Transverse colon (tissue), 4 donors: ENCODE measurements at regions not wholly inside any gene's neighbourhood (a gene's known extent, or its start where the extent isn't known, plus 50 kb on each side); places are given as distances from the start of the nearest gene placed in this dataset.

Experiments used
- DNase-seq: peaks from one replicate; pipeline ENCODE4 v3.0.0-alpha.2; 2019
- H3K27ac ChIP-seq, 4 donors: fragments of 200-600 bp; sonication (generic); 2 replicates each; pipeline ENCODE4 v1.5.1; 2016 to 2018; ENCODE audit warnings: inconsistent platforms in 4 of 4
- H3K27me3 ChIP-seq: fragments of 200-600 bp; sonication (generic); 2 replicates; pipeline ENCODE4 v1.5.1; 2017; ENCODE audit warnings: inconsistent platforms
- H3K36me3 ChIP-seq, 4 donors: fragments of 200-600 bp; sonication (generic); 2 replicates each; pipeline ENCODE4 v1.5.1; 2017 to 2019; ENCODE audit warnings: inconsistent platforms in 4 of 4
- H3K4me1 ChIP-seq, 4 donors: fragments of 200-600 bp; sonication (generic); 2 replicates each; pipeline ENCODE4 v1.5.1; 2017 to 2020; ENCODE audit warnings: inconsistent platforms in 4 of 4
- H3K4me3 ChIP-seq, 4 donors: fragments of 200-600 bp; sonication (generic); 1 replicate in 1 of 4; 2 replicates in 3 of 4; pipeline versions ENCODE4 v1.5.1 to v1.6.1; 2017 to 2019; ENCODE audit warnings: inconsistent platforms in 4 of 4
- H3K9me3 ChIP-seq, 2 donors: fragments of 200-600 bp; sonication (generic); 2 replicates each; pipeline ENCODE4 v1.5.1; 2017 to 2019; ENCODE audit warnings: inconsistent platforms in 2 of 2
- EP300 ChIP-seq: sonication (generic); formaldehyde crosslinking; IDR thresholded peaks from one replicate; pipeline ENCODE4 v1.6.1; 2017; ENCODE audit warnings: antibody characterized with exemption, low read depth
- POLR2A ChIP-seq: fragments of 450-650 bp; IDR thresholded peaks from one replicate; pipeline ENCODE4 v1.6.1; 2016; ENCODE audit warnings: antibody characterized with exemption, mild to moderate bottlenecking, moderate library complexity
- POLR2AphosphoS5 ChIP-seq, 3 donors: sonication (generic); formaldehyde crosslinking; IDR thresholded peaks; one replicate each; pipeline ENCODE4 v1.6.1; 2016; ENCODE audit warnings: antibody characterized with exemption in 3 of 3
- WGBS, 2 donors: methylation state at CpG; one replicate each; pipeline ENCODE4 v1.1.5; 2018; ENCODE audit warnings: low coverage in 1 of 2; 5-methylcytosine and 5-hydroxymethylcytosine counted together
- in situ Hi-C, 4 donors: fragments of 200-750 bp; cut with MboI; loops; one replicate each; pipeline versions ENCODE4 v1.15.0 to v1.15.1; 2017; ENCODE audit warnings: low sequenced_read_pairs in 3 of 4, low pct_ligation_motif_present in 1 of 4, low pct_unique_long_range_greater_than_20kb in 1 of 4
- intact Hi-C: fragments of 100-400 bp; cut with DNase I; formaldehyde crosslinking; loops from one replicate; pipeline ENCODE4 v1.15.1; 2023; ENCODE audit warnings: low total_unique reads
- TF ChIP-seq, protein P1 (sequence below), 5 experiments: fragments of 200-600 bp in 3 of 5; fragments of 450-650 bp in 2 of 5; sonication (generic) in 3 of 5; IDR thresholded peaks; 1 replicate in 2 of 5; 2 replicates in 3 of 5; pipeline ENCODE4 v1.5.1; 2016 to 2017; ENCODE audit warnings: antibody characterized with exemption in 5 of 5, inconsistent platforms in 3 of 5, mild to moderate bottlenecking in 2 of 5, moderate library complexity in 1 of 5

DNA sequence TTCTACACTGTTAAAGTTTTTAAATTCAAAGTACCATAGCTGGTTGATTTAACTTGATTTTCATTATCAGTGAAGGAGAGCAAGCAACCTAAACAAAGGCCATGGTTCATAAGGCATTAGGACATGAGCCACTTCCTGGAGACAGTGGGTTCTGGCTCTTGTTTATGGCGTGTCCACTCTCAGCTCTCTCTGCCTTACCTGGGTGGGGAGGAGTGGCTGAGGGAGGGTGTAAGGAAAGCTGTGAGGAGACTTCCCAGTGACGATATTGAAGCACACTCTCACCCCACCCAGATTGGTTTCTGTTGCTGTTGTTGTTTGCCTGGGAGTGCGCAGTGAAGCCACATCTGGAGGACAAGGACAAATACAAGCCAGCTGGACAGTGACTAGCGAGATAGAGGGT, 365.3 kb upstream of the FZD8 start:
- no peak for DNase-seq

DNA sequence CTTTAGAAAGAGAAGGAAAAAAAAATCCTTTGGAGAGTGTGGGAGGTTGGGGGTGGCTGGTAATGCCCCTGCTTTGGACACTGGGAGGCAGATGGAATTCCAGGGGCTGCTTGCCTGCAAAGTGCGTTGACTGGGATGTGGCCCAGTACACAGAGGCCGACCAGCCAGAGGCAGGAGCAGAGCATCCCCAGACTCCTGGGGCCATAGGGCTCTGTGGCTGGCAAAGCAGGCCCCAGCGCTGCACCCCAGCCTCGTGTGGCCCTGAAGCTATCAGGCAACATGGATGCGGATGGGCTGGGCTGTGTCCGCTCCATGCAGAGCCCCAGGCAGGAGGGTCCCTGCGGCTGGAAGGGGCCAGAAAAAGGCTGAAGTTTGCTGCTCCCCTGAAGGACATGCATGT, 361.6 kb upstream of the FZD8 start:
- TF ChIP-seq EP300 (no peak), POLR2AphosphoS5 (IDR thresholded peaks at IDR 0.05) (no peak), POLR2A (no peak)
- TF ChIP-seq, protein P1, sequence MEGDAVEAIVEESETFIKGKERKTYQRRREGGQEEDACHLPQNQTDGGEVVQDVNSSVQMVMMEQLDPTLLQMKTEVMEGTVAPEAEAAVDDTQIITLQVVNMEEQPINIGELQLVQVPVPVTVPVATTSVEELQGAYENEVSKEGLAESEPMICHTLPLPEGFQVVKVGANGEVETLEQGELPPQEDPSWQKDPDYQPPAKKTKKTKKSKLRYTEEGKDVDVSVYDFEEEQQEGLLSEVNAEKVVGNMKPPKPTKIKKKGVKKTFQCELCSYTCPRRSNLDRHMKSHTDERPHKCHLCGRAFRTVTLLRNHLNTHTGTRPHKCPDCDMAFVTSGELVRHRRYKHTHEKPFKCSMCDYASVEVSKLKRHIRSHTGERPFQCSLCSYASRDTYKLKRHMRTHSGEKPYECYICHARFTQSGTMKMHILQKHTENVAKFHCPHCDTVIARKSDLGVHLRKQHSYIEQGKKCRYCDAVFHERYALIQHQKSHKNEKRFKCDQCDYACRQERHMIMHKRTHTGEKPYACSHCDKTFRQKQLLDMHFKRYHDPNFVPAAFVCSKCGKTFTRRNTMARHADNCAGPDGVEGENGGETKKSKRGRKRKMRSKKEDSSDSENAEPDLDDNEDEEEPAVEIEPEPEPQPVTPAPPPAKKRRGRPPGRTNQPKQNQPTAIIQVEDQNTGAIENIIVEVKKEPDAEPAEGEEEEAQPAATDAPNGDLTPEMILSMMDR (IDR thresholded peaks at IDR 0.05): no peak
- H3K4me1 ChIP-seq: no peaks in the 10 kb centered on the region
- H3K27me3 ChIP-seq: no peaks in the 10 kb centered on the region
- WGBS, 2 donors: 86% methylated on average over 7 of the region's 7 CpGs; no CpG with 5 or more reads in 1 of the 2 donors
- intact Hi-C loops (no loop called here), in situ Hi-C loops (no loop called here)
- DNase-seq: no peak
- H3K36me3 ChIP-seq: no peaks in the 10 kb centered on the region
- no peak overlapping the region for H3K4me3 ChIP-seq
- H3K27ac ChIP-seq: no peak overlapping the region
- H3K9me3 ChIP-seq: no peaks in the 10 kb centered on the region

More for the DNA sequence above, 365.3 kb upstream of the FZD8 start:
- WGBS, 2 donors: 78% methylated on average over 4 of the region's 4 CpGs; no CpG with 5 or more reads in 1 of the 2 donors
- TF ChIP-seq EP300 (no peak), POLR2AphosphoS5 (IDR thresholded peaks at IDR 0.05) (no peak), POLR2A (no peak)
- TF ChIP-seq, protein P1 (IDR thresholded peaks at IDR 0.05): no peak
- Histone ChIP-seq H3K4me3 (no peak overlapping the region), H3K27me3 (no peaks in the 10 kb centered on the region), H3K9me3 (no peaks in the 10 kb centered on the region), H3K36me3 (no peaks in the 10 kb centered on the region), H3K27ac (no peak overlapping the region), H3K4me1 (no peaks in the 10 kb centered on the region)
- in situ Hi-C loops: no loop called here
- intact Hi-C loops: no loop called here

DNA sequence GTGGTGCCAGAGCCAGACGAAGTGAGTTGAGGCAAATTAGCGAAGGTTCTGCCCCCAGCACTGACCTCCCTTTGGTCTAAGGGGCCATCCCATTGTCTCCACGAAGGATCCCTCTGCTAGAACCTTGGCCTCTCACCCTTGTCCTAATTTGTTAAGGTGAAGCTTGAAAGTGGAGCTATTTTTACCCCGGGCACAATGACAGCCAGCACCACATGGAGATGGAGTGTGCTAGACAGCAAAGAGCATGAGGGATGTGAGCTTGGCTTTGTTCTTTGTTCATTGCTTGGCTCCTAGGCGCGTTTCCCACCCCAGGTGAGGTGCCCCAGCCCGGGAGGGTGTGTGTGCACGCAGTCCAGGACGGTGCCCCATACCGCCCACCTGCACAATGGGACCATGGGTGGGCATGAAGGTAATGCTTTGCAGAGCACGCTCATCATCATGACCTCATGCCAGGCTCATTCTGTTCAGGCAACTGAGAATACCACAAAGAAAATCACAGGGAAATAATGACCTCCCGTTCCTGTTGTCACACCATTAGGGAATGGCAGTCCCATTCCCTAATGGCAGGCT, 361.0 kb upstream of the FZD8 start:
- Histone ChIP-seq H3K9me3 (no peaks in the 10 kb centered on the region), H3K4me3 (no peak overlapping the region), H3K27me3 (no peaks in the 10 kb centered on the region), H3K27ac (no peak overlapping the region), H3K4me1 (no peaks in the 10 kb centered on the region), H3K36me3 (no peaks in the 10 kb centered on the region)
- TF ChIP-seq POLR2AphosphoS5 (IDR thresholded peaks at IDR 0.05): no peak
- TF ChIP-seq, protein P1 (IDR thresholded peaks at IDR 0.05): no peak
- no peak for TF ChIP-seq EP300
- no peak for TF ChIP-seq POLR2A
- no peak for DNase-seq
- in situ Hi-C loops (no loop called here), intact Hi-C loops (no loop called here)
- WGBS, 2 donors: 78 to 80% methylated on average over 1 to 12 of the region's 12 CpGs

DNA sequence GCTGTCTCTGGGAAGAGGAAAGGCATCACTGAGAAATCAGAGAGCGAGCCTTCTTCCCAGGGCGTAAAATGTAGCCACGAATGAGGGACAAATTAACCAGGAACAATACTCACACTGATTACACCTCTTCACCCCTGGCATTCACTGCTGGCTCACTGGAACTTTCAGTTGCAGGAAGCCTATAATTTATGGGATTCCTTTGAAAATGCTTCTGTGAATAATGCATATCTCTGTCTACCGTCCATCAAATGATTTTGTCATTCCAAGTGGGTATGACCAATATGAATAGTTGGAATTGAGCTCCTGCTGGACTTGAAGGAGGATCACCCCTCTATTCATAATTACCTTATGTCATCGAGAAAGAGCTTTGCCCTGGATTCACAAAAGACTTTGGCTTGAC, 360.3 kb upstream of the FZD8 start:
- WGBS, 2 donors: 74 to 89% methylated on average over 5 of the region's 5 CpGs
- Histone ChIP-seq H3K36me3 (no peaks in the 10 kb centered on the region), H3K4me1 (no peaks in the 10 kb centered on the region), H3K4me3 (no peak overlapping the region), H3K27ac (no peak overlapping the region), H3K27me3 (no peaks in the 10 kb centered on the region), H3K9me3 (no peaks in the 10 kb centered on the region)
- no peak for TF ChIP-seq EP300
- TF ChIP-seq, protein P1 (IDR thresholded peaks at IDR 0.05): no peak
- no peak for TF ChIP-seq POLR2A
- TF ChIP-seq POLR2AphosphoS5 (IDR thresholded peaks at IDR 0.05): no peak
- DNase-seq: no peak
- in situ Hi-C loops (no loop called here), intact Hi-C loops (no loop called here)
